KMS-11 (cell line): ENCODE measurements at regions not wholly inside any gene's neighbourhood (a gene's known extent, or its start where the extent isn't known, plus 50 kb on each side); places are given as distances from the start of the nearest gene placed in this dataset.

Experiments used
- H2AFZ ChIP-seq: fragments of 200-600 bp; sonication (generic); 2 replicates; pipeline ENCODE4 v1.6.1; 2016; ENCODE audit warnings: antibody characterized with exemption, mixed run types, low read depth
- H3K27ac ChIP-seq: fragments of 200-600 bp; sonication (generic); 2 replicates; pipeline ENCODE4 v1.6.1; 2016; ENCODE audit warnings: mild to moderate bottlenecking, mixed run types
- H3K27me3 ChIP-seq: fragments of 200-600 bp; sonication (generic); 2 replicates; pipeline ENCODE4 v1.6.1; 2017; ENCODE audit warnings: mild to moderate bottlenecking, low read depth, mixed run types, moderate library complexity; ENCODE audit not compliant: insufficient read depth
- H3K36me3 ChIP-seq: fragments of 200-600 bp; sonication (generic); 2 replicates; pipeline ENCODE4 v1.6.1; 2017; ENCODE audit warnings: mild to moderate bottlenecking, mixed run types; ENCODE audit not compliant: insufficient read depth
- H3K4me1 ChIP-seq: fragments of 200-600 bp; sonication (generic); 2 replicates; pipeline ENCODE4 v1.6.1; 2016; ENCODE audit warnings: mild to moderate bottlenecking, low read depth, mixed run types; ENCODE audit not compliant: poor library complexity, severe bottlenecking
- H3K4me2 ChIP-seq: fragments of 200-600 bp; sonication (generic); 2 replicates; pipeline ENCODE4 v1.7.0; 2016; ENCODE audit warnings: mild to moderate bottlenecking, mixed run types
- H3K4me3 ChIP-seq: fragments of 200-600 bp; sonication (generic); IDR thresholded peaks from 2 replicates; pipeline ENCODE4 v1.6.1; 2017; ENCODE audit warnings: low read depth, low read length, mixed read lengths; ENCODE audit not compliant: insufficient read depth
- H3K79me2 ChIP-seq: fragments of 200-600 bp; sonication (generic); 2 replicates; pipeline ENCODE4 v1.6.1; 2016; ENCODE audit warnings: low read depth, mixed run types; ENCODE audit not compliant: insufficient read depth
- H3K9ac ChIP-seq: fragments of 200-600 bp; sonication (generic); 2 replicates; pipeline ENCODE4 v1.6.1; 2016; ENCODE audit warnings: mild to moderate bottlenecking, mixed run types
- H4K20me1 ChIP-seq: fragments of 200-600 bp; sonication (generic); 2 replicates; pipeline ENCODE4 v1.6.1; 2016; ENCODE audit warnings: mild to moderate bottlenecking, mixed run types; ENCODE audit not compliant: insufficient read depth
- CTCF ChIP-seq: fragments of 200-600 bp; sonication (generic); conservative IDR thresholded peaks from 2 replicates; pipeline ENCODE4 v1.6.1; 2017; ENCODE audit warnings: low read depth, mild to moderate bottlenecking, antibody characterized with exemption, low read length, moderate library complexity, mixed read lengths

GRCh38 chr10:1920941-1921340, 183.6 kb upstream of the ADARB2 start:
- Histone ChIP-seq H3K27me3 (no peaks in the 10 kb centered on the region), H3K4me3 (no peak overlapping the region), H4K20me1 (no peaks in the 10 kb centered on the region; the same call in 1 of the 2 replicates), H3K9ac (no peak overlapping the region), H3K4me2 (no peak overlapping the region), H3K79me2 (no peaks in the 10 kb centered on the region), H3K27ac (no peak overlapping the region), H3K36me3 (no peaks in the 10 kb centered on the region), H2AFZ (no peak overlapping the region), H3K4me1 (no peaks in the 10 kb centered on the region)
- TF ChIP-seq CTCF = no peak

GRCh38 chr10:1920127-1920526, 182.8 kb upstream of the ADARB2 start:
- Histone ChIP-seq H3K9ac (no peak overlapping the region), H3K79me2 (no peaks in the 10 kb centered on the region), H3K4me3 (no peak overlapping the region), H3K27me3 (no peaks in the 10 kb centered on the region), H2AFZ (no peak overlapping the region), H3K4me2 (no peak overlapping the region), H3K36me3 (no peaks in the 10 kb centered on the region), H3K27ac (no peak overlapping the region), H4K20me1 (no peaks in the 10 kb centered on the region; the same call in 1 of the 2 replicates), H3K4me1 (no peaks in the 10 kb centered on the region)
- no peak for TF ChIP-seq CTCF

- Histone ChIP-seq H3K27me3 (no peaks in the 10 kb centered on the region), H3K4me2 (no peak overlapping the region), H3K79me2 (no peaks in the 10 kb centered on the region), H3K27ac (no peak overlapping the region), H3K4me1 (no peaks in the 10 kb centered on the region), H3K4me3 (no peak overlapping the region), H4K20me1 (no peaks in the 10 kb centered on the region), H3K36me3 (no peaks in the 10 kb centered on the region), H3K9ac (no peak overlapping the region), H2AFZ (0 out of 2 replicates have a peak overlapping the region, but pooled peaks have one; percentile 2)
- no peak for TF ChIP-seq CTCF
These were observed 174.4 kb upstream of the ADARB2 start for GRCh38 chr10:1911771-1912170.

- Histone ChIP-seq H3K4me1 (no peaks in the 10 kb centered on the region), H4K20me1 (no peaks in the 10 kb centered on the region), H3K4me2 (no peak overlapping the region), H3K36me3 (no peaks in the 10 kb centered on the region), H3K79me2 (no peaks in the 10 kb centered on the region), H3K27ac (no peak overlapping the region), H3K9ac (no peak overlapping the region), H2AFZ (no peak overlapping the region), H3K27me3 (no peaks in the 10 kb centered on the region), H3K4me3 (no peak overlapping the region)
- TF ChIP-seq CTCF = no peak
These were observed 166.7 kb upstream of the ADARB2 start for GRCh38 chr10:1903982-1904381.
